Superior temporal gyrus (tissue), 1 donor: ENCODE measurements at regions not wholly inside any gene's neighbourhood (a gene's known extent, or its start where the extent isn't known, plus 50 kb on each side); places are given as distances from the start of the nearest gene placed in this dataset.
A peak's percentile ranks its signal among the peaks of the same experiment; 100 is the strongest.
"Not testable (repeated sequence)": the region's sequence is repeated elsewhere in the genome, so short reads cannot be mapped to it uniquely, and the experiment has no call there.

Experiments
- DNase-seq: peaks from one replicate; pipeline ENCODE4 v3.0.0-alpha.2; 2016; ENCODE audit errors: extremely low spot score

DNA sequence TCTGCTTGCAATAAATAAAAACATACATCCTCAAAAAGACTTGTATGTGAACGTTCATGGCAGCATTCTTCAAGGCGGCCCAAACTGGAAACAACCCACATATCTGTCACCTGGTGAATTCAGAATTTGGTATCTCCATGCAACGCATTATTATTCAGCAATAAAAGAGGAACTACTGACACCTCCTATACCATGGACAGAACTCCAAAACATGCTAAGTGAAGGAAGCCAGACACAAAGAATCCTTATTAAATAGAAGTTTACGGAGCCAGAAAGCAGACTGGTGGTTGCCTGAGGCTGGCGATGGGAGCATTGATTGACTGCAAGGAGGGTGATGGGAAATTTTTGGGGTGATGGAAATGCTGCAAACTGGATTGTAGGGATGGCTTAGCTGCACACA lies 530.8 kb upstream of the DPP6 start:
- no peak for DNase-seq

DNA sequence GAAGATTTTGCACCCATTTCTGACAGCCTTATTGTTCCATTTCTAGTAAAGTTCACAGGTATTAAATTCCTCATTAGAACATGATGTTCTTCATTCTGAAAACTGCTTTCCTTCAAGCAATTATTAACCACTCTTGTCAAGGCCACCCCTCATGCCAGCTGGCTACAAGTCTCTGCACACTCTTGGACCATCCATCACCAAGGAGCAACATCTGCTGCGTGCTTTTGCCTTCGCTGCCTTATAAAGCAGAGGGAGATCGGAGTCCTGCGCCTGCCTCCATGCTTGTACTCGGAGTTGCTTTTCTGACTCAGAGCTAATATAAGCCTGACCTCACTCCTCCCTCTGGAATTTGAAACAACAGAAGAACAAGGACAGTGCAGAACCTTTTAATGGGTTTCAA lies 529.9 kb upstream of the DPP6 start:
- no peak for DNase-seq

- DNase-seq = peak; percentile 32
These were observed 528.7 kb upstream of the DPP6 start for GRCh38 chr7:153523320-153524015.

- peak; percentile 45 for DNase-seq
These were observed 528.1 kb upstream of the DPP6 start for GRCh38 chr7:153524070-153524601.

DNA sequence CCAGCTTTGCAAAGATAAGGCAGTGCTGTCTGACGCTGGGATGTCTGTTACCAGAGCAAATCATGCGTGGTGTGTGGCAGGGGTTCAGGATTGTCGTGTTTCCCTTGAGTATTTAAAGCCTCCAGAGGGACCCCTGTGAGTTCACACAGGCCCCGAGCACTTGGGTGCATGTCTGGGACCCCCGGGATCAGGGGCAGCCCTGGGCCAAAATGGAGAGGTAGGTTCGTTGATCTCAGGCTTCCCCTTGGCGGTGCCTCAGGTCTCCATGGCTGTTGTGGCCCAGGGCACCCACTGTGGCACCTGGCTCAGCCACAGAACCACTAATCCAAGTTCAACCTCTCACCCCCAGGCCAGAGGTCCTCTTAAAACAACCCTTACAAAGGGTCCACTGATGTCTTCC lies 523.1 kb upstream of the DPP6 start:
- no peak for DNase-seq

DNA sequence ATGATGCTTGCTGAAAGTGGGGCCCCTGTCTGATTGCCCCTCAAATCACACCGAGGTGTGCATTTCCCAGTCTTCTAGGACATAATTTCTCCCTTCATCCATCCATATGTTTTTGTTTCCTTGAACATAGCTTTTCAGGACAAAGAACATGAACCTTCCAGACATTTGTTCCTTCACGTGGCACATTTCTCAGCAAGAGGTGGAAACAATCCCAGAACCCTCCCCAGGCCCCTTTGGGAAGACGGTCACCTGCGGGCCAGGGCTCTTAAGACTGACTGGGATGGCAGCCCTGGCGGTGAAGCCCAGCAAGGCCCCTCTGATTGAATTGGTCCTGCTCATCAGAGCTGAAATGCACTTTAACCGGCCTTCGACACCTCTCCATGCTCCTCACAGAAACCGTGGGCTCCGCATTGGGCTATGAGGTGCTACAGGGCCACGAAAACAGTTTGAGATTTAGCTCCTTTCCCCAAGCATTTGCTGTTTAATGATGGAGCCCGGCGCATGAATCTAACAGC lies 522.5 kb upstream of the DPP6 start:
- no peak for DNase-seq

GRCh38 chr7:153530441-153530840 lies 521.8 kb upstream of the DPP6 start:
- DNase-seq = no peak

DNA sequence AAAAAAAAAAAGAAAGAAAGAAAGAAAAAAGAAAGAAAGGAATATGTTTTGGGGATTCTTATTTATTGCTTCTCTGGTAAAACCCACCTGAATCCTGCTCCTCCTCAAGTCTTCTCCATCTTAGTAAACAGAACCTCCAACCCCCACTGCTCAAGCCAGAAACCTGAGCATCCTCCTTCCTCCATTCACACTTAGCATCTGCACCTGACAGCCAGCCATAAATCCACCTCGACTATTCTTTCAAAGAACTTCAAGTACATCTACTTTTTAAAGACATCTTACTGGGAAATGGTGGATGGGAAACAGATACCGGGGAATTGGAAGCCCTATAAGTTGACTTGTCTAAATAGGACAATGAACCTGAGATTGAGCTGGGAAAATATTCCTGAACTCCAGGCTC lies 519.9 kb upstream of the DPP6 start:
- DNase-seq = no peak

GRCh38 chr7:153537271-153537670 lies 514.9 kb upstream of the DPP6 start:
- no peak for DNase-seq

GRCh38 chr7:153541903-153542302 lies 510.3 kb upstream of the DPP6 start:
- DNase-seq = no peak

- no peak for DNase-seq
These were observed 509.0 kb upstream of the DPP6 start for GRCh38 chr7:153543232-153543631.

DNA sequence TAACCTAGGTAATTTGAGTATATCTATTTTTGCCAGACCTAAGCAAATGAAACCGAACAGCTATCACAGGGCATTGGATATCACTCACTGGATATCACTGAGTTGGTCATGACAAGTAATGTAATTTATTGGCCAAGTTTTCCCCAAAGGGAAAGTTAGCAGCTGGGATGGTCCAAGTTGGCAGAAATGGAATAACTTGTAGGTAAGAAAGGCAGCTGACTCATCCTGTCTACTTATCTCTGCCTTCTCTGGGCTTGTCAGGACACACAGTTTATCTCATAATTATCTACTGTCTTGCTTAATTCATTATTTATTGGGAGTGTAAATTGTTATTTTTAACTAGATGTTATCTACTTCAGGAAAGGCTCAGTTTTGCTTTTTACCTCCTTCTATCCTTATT lies 502.0 kb upstream of the DPP6 start:
- DNase-seq = no peak

DNA sequence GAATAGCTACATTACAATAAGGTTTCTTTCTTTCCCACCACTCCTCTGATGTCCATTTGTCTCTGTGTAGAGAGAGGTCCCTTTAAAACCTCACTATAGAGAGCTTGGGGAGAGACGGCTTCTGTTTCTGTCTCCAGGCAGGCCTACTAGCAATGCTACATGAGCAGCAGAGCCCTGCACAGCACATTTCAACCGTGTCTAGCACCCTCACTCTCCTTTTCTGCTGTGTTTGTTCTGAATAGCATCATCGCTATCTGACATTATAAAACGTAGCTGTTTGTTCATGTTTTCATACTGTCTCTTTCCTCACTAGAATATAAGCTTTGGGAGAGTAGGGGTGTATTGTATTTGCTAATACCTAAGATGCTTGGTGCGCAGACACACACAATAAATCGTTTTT lies 487.8 kb upstream of the DPP6 start:
- DNase-seq = no peak

GRCh38 chr7:153566324-153566723 lies 485.9 kb upstream of the DPP6 start:
- DNase-seq = no peak

DNA sequence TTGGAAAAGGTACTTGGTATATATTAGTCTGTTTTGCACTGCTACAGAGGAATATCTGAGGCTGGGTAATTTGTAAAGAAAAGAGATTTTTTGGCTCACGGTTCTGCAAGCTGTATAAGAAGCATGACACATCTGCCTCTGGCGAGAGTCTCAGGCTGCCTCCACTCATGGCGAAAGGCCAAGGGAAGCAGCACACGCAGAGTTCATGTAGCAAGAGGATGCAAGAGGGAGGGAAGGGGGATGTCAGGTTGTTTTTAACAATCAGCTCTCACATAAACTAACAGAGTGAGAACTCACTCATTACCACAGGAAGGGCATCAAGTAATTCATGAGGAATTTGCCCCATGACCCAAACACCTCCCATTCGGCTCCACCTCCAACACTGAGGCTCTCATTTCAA lies 484.8 kb upstream of the DPP6 start:
- no peak for DNase-seq

DNA sequence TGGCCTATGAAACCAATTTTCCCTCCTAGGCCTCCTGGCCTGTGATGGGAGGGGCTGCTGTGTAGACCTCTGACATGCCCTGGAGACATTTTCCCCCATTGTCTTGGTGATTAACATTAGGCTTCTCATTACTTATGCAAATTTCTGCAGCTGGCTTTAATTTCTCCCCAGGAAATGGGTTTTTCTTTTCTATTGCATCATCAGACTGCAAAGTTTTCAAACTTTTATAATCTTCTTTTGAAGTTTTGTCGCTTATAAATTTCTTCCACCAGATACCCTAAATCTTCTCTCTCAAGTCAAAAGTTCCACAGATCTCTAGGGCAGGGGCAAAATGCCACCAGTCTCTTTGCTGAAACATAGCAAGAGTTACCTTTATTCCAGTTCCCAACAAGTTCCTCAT lies 482.7 kb upstream of the DPP6 start:
- not testable (repeated sequence) for DNase-seq

- DNase-seq = no peak
These were observed 476.1 kb upstream of the DPP6 start for GRCh38 chr7:153576096-153576495.

GRCh38 chr7:153581419-153581818 lies 470.8 kb upstream of the DPP6 start:
- DNase-seq = no peak

GRCh38 chr7:153584132-153584531 lies 468.1 kb upstream of the DPP6 start:
- no peak for DNase-seq

- peak; percentile 13 for DNase-seq
These were observed 463.6 kb upstream of the DPP6 start for GRCh38 chr7:153588586-153588985.

DNA sequence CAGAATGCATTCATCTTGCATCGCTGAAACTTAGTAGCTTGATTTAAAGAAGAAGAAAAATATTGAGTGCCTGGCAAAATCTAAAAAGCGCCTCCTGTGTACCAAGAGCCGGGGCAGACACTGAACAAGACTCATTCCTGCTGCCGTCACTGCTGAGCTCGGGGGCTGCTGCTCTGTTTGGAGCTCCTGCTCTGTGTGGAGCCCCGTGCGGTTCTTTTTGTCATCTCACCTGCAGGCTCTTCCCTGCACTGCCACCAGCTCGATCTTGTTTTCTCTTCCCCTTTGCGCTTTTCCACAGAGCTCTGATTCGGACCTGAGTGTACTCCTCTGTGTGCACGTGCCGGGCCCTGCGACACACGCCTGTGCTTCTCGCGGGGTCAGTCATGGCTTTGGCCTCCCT lies 462.1 kb upstream of the DPP6 start:
- no peak for DNase-seq

DNA sequence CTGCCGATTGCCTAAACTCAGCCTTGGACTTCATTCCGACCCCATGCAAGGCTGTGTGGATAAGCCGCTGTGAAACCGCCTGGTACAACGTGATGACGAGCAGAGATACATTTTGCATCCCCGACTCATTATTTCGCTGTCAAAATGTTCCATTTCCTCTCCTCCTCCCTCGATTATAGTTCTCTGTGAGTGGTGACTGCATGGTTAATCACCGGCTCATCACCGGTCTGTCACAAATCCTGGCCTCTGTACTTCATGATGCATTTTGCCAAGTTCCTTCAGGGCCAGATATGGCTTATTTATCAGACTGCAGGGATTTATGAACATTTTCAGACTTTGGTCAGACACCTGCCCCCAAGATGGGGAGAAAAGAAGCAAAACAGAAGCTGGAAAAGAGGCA lies 461.6 kb upstream of the DPP6 start:
- no peak for DNase-seq

DNA sequence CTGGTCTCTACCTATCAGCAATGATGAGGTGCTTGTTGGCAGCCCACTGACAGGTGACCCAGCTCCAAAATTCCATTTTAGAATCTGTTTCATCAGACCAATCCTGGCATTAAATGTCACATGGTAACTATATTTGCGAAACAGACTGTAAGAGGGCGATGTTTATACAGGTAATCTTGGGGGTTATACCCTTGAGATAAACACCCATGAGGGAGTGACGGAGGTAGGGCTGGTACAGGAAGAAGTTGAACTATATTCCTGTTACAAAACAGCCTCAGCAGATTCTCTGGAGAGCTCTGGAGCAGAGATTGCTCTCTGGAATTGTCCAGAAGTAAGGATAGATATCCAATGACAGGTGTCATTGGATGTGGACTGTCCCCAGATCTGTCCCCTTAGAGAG lies 444.8 kb upstream of the DPP6 start:
- no peak for DNase-seq
